ENCODE measurements at regions not wholly inside any gene's neighbourhood (a gene's known extent, or its start where the extent isn't known, plus 50 kb on each side); places are given as distances from the start of the nearest gene placed in this dataset.

DNA sequence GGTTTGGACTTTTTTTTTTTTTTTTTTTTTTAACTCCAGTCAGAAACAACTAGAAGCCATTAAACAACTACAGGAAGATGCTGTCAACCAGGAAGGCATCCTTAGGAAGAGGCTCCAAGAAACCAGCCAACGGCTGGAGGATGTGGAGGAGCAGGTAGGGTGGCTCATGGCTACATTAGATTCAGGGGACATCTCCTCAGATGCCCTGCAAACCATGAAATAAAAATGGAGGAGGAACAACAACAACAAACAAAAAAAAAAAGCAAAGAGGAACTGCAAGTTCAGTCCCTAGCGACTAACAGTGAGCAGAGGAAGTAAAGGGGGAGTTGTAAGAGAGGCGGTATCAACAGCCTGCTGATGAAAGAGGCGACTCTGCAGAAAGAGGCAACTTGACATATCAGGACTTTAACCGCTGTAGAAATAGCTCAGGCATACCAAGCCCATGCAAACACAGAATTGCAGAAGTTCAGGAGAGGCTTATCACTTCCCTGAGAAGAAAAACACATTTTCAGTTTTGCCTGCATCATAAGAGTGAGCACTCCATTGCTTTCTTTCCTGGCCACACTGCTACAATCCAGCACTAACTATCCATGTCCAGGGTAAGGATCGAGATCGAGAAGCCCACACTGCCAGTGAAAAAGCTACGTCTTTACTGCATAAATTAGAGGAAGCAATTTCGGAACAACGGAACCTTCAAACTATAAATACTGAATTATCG lies 103.5 kb upstream of the BCAT1 start:
- POLR2A ChIA-PET = interaction anchor here (0.6 to 1.7 kb wide), 4 partner anchors 11 to 238 kb away, joined by 3 to 8 read pairs (median 4); no protein-coding TSS in a partner anchor
- peak; percentile 60 for DNase-seq (ENCODE audit: extremely low spot score)
- CTCF ChIA-PET = interaction anchor here (0.8 to 3.7 kb wide), 15 partner anchors 10 to 335 kb away, joined by 3 to 13 read pairs (median 4); no protein-coding TSS in a partner anchor
- TF ChIP-seq, protein P1, sequence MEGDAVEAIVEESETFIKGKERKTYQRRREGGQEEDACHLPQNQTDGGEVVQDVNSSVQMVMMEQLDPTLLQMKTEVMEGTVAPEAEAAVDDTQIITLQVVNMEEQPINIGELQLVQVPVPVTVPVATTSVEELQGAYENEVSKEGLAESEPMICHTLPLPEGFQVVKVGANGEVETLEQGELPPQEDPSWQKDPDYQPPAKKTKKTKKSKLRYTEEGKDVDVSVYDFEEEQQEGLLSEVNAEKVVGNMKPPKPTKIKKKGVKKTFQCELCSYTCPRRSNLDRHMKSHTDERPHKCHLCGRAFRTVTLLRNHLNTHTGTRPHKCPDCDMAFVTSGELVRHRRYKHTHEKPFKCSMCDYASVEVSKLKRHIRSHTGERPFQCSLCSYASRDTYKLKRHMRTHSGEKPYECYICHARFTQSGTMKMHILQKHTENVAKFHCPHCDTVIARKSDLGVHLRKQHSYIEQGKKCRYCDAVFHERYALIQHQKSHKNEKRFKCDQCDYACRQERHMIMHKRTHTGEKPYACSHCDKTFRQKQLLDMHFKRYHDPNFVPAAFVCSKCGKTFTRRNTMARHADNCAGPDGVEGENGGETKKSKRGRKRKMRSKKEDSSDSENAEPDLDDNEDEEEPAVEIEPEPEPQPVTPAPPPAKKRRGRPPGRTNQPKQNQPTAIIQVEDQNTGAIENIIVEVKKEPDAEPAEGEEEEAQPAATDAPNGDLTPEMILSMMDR (IDR thresholded peaks at IDR 0.05; ENCODE audit: control extremely low read depth, extremely low read depth, low read depth, missing control alignments) = no peak

DNA sequence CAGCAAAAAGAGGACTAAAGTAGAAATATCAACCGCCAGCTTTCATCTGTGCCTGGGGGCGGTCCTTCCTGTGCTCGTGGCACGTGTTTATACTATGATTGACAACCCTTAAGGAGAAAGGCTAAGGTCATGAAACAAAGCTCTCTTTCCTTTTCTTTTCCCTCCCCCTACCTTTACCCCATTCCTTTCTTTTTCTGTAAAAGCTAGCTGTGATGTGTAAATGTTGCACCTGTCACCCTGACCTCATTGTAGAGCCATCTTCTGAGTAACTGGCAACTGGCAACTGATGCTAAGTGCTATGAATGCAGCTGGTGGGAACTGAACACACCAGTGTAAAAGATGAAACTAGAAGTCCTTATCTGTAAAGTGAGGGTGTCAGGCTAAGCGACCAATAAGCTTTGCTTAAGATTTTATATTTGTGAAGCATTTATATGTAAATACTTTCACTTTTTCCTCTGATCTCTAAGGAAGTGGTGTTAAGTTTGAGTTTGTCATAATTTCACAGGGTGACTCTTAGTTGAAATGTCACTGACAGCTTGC lies 102.8 kb upstream of the BCAT1 start:
- CTCF ChIA-PET = interaction anchor here (1.0 to 3.7 kb wide), 8 partner anchors 9 to 200 kb away, joined by 3 to 13 read pairs (median 6); no protein-coding TSS in a partner anchor
- POLR2A ChIA-PET = interaction anchor here (0.6 to 0.7 kb wide), 2 partner anchors 100 to 237 kb away, joined by 4 to 8 read pairs; no protein-coding TSS in a partner anchor
- peak; percentile 55 for DNase-seq (ENCODE audit: extremely low spot score)
- TF ChIP-seq, protein P1 (IDR thresholded peaks at IDR 0.05; ENCODE audit: control extremely low read depth, extremely low read depth, low read depth, missing control alignments) = no peak

GRCh38 chr12:25051171-25051570 lies 102.3 kb upstream of the BCAT1 start:
- ChIA-PET POLR2A (interaction anchor here (0.6 kb wide), 1 partner anchor 99 kb away, joined by 4 read pairs; no protein-coding TSS in a partner anchor), CTCF (interaction anchor here (1.0 to 3.7 kb wide), 7 partner anchors 9 to 199 kb away, joined by 3 to 13 read pairs (median 6); no protein-coding TSS in a partner anchor)
- TF ChIP-seq, protein P1 (IDR thresholded peaks at IDR 0.05; ENCODE audit: control extremely low read depth, extremely low read depth, low read depth, missing control alignments) = no peak
- no peak for DNase-seq (ENCODE audit: extremely low spot score)

DNA sequence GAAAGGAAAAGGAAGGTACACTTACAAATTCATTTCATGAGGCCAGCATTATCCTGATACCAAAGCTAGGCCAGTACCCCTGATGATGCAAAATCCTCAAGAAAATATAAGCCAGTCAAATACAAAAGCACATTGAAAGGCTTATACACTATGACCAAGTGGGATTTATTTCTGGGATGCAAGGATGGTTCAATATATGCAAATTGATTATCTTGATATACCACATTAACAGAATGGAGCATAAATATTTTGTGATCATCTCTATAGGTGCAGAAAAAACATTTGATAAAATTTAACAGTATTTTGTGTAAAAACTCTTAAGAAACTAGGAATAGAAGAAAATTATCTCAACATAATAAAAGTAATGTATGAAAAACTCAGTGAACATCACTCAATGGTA lies 97.0 kb upstream of the BCAT1 start:
- no peak for DNase-seq (ENCODE audit: extremely low spot score)
- CTCF ChIA-PET = no interaction called here
- TF ChIP-seq, protein P1 (IDR thresholded peaks at IDR 0.05; ENCODE audit: control extremely low read depth, extremely low read depth, low read depth, missing control alignments) = no peak
- POLR2A ChIA-PET = no interaction called here

DNA sequence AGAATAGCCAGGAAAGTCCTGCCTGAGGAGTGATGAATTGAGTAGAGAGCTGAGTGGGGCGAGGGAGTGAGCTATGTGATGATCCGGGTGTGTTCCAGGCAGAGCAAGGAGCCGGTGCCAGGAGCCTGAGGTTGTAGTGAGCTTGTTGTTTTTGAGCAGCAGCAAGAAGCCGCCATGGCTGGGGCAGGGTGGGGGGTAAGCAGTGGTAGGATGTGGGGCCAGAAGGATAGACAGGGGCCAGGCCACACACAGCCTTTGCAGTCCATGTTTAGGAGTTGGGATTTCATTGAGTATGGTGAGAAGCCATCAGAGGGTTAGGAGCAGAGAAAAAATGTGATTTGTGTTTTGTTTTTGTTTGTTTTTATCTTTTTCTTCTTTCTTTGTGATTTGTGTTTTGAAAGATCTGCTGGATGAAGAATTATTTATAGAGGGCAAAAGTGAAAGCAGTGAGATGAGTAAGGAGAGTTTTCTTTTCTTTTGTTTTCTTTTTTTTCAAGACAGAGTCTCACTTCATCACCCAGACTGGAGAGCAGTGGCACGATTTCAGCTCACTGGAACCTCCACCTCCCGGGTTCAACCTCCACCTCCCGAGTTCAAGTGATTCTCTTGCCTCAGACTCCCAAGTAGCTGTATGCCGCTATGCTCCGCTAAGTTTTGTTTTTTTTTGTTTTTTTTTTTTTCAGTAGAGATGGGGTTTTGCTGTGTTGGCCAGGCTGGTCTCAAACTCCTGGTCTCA lies 92.3 kb upstream of the BCAT1 start:
- TF ChIP-seq, protein P1 (IDR thresholded peaks at IDR 0.05; ENCODE audit: control extremely low read depth, extremely low read depth, low read depth, missing control alignments) = no peak
- POLR2A ChIA-PET = interaction anchor here (0.7 kb wide), 1 partner anchor 12 kb away, joined by 3 read pairs; no protein-coding TSS in a partner anchor
- CTCF ChIA-PET = interaction anchor here (1.1 to 2.8 kb wide), 4 partner anchors 9 to 29 kb away, joined by 3 to 10 read pairs (median 5); no protein-coding TSS in a partner anchor
- DNase-seq (ENCODE audit: extremely low spot score) = no peak

DNA sequence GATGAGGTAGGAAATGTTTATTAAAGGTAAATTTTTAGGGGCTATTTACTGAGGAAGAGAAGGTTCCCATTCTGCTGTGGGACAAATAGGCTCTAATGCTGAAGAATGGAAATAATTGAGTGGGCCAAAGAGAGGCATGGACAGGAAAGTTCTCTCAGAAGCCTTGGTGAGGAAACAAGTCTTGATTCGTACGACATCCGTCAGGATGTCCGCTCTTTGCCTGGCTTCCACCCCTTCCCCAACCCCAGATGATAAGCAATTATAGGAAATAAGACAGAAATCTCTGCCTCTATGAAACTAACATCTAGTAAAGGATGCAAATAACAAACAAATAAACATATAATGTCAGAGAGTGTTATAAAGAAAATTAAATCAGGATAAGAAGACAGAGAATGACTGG lies 91.7 kb upstream of the BCAT1 start:
- no peak for DNase-seq (ENCODE audit: extremely low spot score)
- CTCF ChIA-PET = interaction anchor here (1.1 to 4.2 kb wide), 3 partner anchors 8 to 19 kb away, joined by 4 to 21 read pairs (median 6); no protein-coding TSS in a partner anchor
- TF ChIP-seq, protein P1 (IDR thresholded peaks at IDR 0.05; ENCODE audit: control extremely low read depth, extremely low read depth, low read depth, missing control alignments) = no peak
- POLR2A ChIA-PET = no interaction called here
